Activated CD8-positive, alpha-beta memory T cell treated with anti-CD3 and anti-CD28 coated beads, Interleukin-2, amount 10 ng/mL, durations not matched to agents 7 days and 5 days (primary cell): ENCODE measurements at regions not wholly inside any gene's neighbourhood (a gene's known extent, or its start where the extent isn't known, plus 50 kb on each side); places are given as distances from the start of the nearest gene placed in this dataset.

ENCODE experiments used
- ATAC-seq: fragments of 150-1000 bp; cut with Tn5 transposase; one replicate; pipeline ENCODE4 v1.10.0; 2021; ENCODE audit warnings: moderate library complexity
- CTCF ChIA-PET: fragments of 350-600 bp; sonication (Branson Sonifier 250); formaldehyde crosslinking; loops from one replicate; lab custom pipeline; 2021; ENCODE audit warnings: antibody characterized with exemption; lab: Charles Lee
- DNase-seq: peaks from one replicate; pipeline ENCODE4 v3.0.0-alpha.2; 2020
- H3K27ac Mint-ChIP-seq: one replicate; pipeline ENCODE4 v1.8.0; 2021; ENCODE audit warnings: mild to moderate bottlenecking, mixed read lengths
- H3K27me3 Mint-ChIP-seq: one replicate; pipeline ENCODE4 v1.8.0; 2021; ENCODE audit warnings: mixed read lengths
- H3K36me3 Mint-ChIP-seq: one replicate; pipeline ENCODE4 v1.8.0; 2021; ENCODE audit warnings: mild to moderate bottlenecking, mixed read lengths
- H3K4me1 Mint-ChIP-seq: one replicate; pipeline ENCODE4 v1.8.0; 2021; ENCODE audit warnings: mixed read lengths
- H3K4me3 Mint-ChIP-seq: one replicate; pipeline ENCODE4 v1.8.0; 2021; ENCODE audit warnings: mild to moderate bottlenecking, moderate library complexity, mixed read lengths
- H3K9me3 Mint-ChIP-seq: one replicate; pipeline ENCODE4 v1.8.0; 2022; ENCODE audit warnings: low read depth, mixed read lengths

- DNase-seq, result no peak
- Mint-ChIP-seq H3K9me3 (peaks cover 4% of the 10 kb centered on the region), H3K4me3 (no peak overlapping the region), H3K4me1 (peaks cover 11% of the 10 kb centered on the region), H3K36me3 (peaks cover 3% of the 10 kb centered on the region), H3K27me3 (peaks cover 27% of the 10 kb centered on the region), H3K27ac (no peak overlapping the region)
- CTCF ChIA-PET, result no interaction called here
- no peak for ATAC-seq
Measured at GRCh38 chr15:70573121-70573850, 190.1 kb downstream of the UACA start.

DNA sequence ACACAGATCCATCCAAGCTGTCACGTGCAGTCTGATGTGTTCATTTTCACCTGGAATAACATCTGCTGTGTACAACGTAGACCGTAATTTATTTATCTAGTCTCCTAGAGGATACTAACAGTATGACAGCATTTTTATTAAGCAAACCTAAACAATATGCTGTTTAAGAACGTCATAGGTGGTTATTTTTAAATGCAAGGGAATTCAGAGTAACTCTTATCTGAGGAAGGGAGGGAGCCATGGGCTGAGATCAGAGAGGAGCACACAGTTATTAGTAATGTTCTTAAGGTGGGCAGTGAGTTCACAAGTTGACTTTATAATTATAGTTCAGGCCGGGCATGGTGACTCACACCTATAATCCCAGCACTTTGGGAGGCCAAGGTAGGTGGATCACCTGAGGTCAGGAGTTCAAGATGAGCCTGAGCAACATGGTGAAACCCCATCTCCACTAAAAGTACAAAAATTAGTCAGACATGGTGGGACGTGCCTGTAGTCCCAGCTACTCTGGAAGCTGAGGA, 193.6 kb downstream of the UACA start:
- ATAC-seq (no peak), DNase-seq (no peak)
- Mint-ChIP-seq H3K27ac (no peak overlapping the region), H3K36me3 (peaks cover 3% of the 10 kb centered on the region), H3K27me3 (peaks cover 27% of the 10 kb centered on the region), H3K4me1 (peaks cover 6% of the 10 kb centered on the region), H3K9me3 (peaks cover 4% of the 10 kb centered on the region), H3K4me3 (no peak overlapping the region)
- CTCF ChIA-PET, result interaction anchor here (1.0 to 2.5 kb wide), 3 partner anchors 67 to 153 kb away, joined by 3 to 12 read pairs (median 4); no protein-coding TSS in a partner anchor

DNA sequence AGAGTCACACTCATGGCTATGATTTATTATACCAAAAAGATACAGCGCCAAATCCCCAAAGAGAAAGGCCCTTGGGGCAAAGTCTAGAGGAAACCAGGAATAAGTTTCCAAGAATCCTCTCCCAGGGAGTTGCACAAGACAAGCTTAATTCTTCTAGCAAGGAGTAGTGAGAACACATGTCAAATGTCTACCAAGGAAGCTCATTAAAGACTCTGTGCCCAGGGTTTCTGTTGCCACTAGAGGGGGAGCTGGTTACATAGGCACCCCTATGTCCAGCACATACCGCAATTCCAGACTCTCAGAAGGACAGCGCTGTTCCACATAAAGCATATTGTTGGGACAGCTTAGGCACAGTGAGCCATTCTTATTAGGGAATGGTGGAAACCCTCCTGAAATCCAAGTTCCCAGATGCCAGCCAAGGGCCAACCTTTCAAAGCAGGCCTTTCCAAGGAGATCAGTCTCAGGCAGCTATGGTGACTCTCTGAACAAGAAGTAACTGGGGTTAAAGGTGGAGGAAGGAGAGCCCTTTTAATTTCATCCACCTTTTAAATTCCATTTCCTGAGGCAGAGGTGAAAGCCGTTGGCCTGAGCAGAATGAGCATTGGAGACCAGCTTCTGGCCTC, 194.2 kb downstream of the UACA start:
- ATAC-seq (no peak), DNase-seq (no peak)
- Mint-ChIP-seq H3K36me3 (no peaks in the 10 kb centered on the region), H3K9me3 (peaks cover 3% of the 10 kb centered on the region), H3K27ac (no peak overlapping the region), H3K27me3 (peaks cover 26% of the 10 kb centered on the region), H3K4me1 (peaks cover 6% of the 10 kb centered on the region), H3K4me3 (no peak overlapping the region)
- CTCF ChIA-PET, result interaction anchor here (0.9 to 2.5 kb wide), 5 partner anchors 10 to 153 kb away, joined by 3 to 12 read pairs (median 4); no protein-coding TSS in a partner anchor

- peaks cover 22% of the 10 kb centered on the region for H3K27me3 Mint-ChIP-seq
- H3K36me3 Mint-ChIP-seq, result no peaks in the 10 kb centered on the region
- CTCF ChIA-PET, result interaction anchor here (0.5 kb wide), 1 partner anchor 1535 kb away, joined by 4 read pairs; no protein-coding TSS in a partner anchor
Measured at GRCh38 chr15:70566989-70567388, 196.4 kb downstream of the UACA start.

DNA sequence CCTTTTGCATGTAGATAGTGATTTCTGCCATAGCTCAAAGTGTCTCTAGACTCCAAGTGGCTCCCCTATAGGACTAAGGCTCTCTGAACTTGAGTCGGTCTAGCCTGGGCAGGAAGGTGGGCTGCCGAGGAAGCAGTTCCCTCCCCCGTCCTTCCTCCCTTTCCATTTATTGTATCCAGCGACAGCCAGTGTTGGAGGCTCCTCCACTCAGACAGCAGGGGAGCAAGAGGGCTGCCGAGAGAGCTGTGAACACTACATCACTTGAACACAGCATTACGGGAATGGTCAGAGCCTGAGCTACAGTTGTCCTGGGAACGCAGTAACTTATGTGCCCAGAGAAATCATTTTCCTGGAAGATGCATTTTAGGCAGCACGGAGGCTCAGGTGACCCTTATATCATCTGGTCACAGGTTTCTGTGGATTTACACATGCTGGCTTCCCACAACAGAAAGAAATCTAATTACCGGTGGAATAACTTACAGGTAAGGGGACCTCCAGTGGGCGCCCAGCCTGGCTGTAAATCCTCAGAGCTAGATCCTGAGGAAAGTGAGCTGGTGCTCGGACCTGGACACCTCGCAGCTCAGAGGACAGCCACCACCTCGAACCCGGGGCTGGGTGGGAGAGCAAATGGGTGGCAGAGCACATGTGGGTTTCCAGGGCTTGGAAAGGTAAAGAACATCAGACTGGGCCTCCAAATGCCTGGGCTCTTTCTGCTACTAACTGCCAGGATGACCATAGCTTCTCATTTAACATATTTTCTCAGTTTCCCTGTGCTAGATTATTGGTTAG, 197.1 kb downstream of the UACA start:
- Mint-ChIP-seq H3K4me1 (peaks cover 6% of the 10 kb centered on the region), H3K9me3 (no peaks in the 10 kb centered on the region), H3K4me3 (no peak overlapping the region), H3K36me3 (no peaks in the 10 kb centered on the region), H3K27me3 (peaks cover 30% of the 10 kb centered on the region), H3K27ac (no peak overlapping the region)
- CTCF ChIA-PET, result no interaction called here
- ATAC-seq, result no peak
- DNase-seq, result peak; percentile 14

More at GRCh38 chr15:70566989-70567388, 196.4 kb downstream of the UACA start:
- Mint-ChIP-seq H3K4me3 (no peak overlapping the region), H3K9me3 (no peaks in the 10 kb centered on the region), H3K27ac (no peak overlapping the region), H3K4me1 (peaks cover 6% of the 10 kb centered on the region)
- peak; percentile 33 for DNase-seq
- ATAC-seq, result no peak

DNA sequence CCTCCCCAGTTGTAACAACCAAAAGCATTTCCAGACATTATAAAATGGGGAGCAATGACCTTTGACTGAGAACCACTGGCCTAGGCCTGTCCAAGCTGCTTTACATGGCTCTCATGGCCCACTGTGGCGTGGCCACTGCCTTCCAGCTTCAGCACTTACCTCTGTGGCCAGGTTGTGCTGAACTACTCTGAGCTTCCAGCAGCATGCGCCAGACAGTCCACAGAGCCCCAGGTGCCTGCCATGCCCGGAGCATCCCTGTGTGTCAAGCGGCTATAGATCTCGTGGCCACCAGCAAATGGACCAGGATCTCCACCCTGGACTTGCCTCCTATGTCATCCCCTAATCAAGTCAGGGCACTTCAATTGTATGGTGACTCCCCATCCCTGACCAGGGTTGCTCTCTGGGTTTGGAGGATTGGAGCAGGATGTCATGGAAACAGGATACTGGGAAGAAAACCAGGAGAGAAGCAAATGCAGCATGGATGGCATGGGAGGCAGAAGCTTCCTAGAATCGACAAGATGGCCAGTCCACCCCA, 199.7 kb downstream of the UACA start:
- no peaks in the 10 kb centered on the region for H3K9me3 Mint-ChIP-seq
- no peak overlapping the region for H3K4me3 Mint-ChIP-seq
- DNase-seq (no peak), ATAC-seq (no peak)
- H3K36me3 Mint-ChIP-seq, result no peaks in the 10 kb centered on the region
- H3K27me3 Mint-ChIP-seq, result peaks cover 34% of the 10 kb centered on the region
- CTCF ChIA-PET, result no interaction called here
- no peak overlapping the region for H3K27ac Mint-ChIP-seq
- no peaks in the 10 kb centered on the region for H3K4me1 Mint-ChIP-seq

DNA sequence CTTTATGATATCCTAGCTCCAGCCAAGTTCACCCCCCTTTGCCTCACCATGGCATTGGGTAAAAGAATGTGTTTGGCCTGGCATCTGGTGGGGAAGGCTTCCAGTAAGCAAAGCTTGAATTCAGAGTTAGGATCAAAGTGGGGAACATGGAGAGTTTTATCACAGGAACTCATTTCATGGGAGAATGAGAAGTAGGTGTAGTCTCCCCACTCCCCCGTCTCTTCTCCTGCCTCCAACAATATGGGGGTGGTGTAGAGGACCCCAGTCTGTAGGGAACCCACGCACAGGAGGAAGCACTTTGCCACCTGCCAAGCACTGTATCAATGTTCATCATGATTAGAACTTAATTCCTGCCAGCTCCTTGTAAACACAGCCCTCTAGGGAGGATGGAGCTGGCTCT, 200.5 kb downstream of the UACA start:
- H3K4me3 Mint-ChIP-seq, result no peak overlapping the region
- no peaks in the 10 kb centered on the region for H3K36me3 Mint-ChIP-seq
- no peaks in the 10 kb centered on the region for H3K9me3 Mint-ChIP-seq

GRCh38 chr15:70561885-70562284, 201.5 kb downstream of the UACA start:
- DNase-seq (no peak), ATAC-seq (no peak)
- CTCF ChIA-PET, result no interaction called here
- no peak overlapping the region for H3K4me3 Mint-ChIP-seq
- no peaks in the 10 kb centered on the region for H3K4me1 Mint-ChIP-seq
- no peak overlapping the region for H3K27ac Mint-ChIP-seq
- no peaks in the 10 kb centered on the region for H3K9me3 Mint-ChIP-seq
- H3K27me3 Mint-ChIP-seq, result peaks cover 31% of the 10 kb centered on the region
- H3K36me3 Mint-ChIP-seq, result no peaks in the 10 kb centered on the region

More for the DNA sequence above, 200.5 kb downstream of the UACA start:
- CTCF ChIA-PET, result no interaction called here
- Mint-ChIP-seq H3K27me3 (peaks cover 34% of the 10 kb centered on the region), H3K27ac (no peak overlapping the region), H3K4me1 (no peaks in the 10 kb centered on the region)
- ATAC-seq (no peak), DNase-seq (no peak)

- CTCF ChIA-PET, result no interaction called here
- no peaks in the 10 kb centered on the region for H3K36me3 Mint-ChIP-seq
- peaks cover 28% of the 10 kb centered on the region for H3K27me3 Mint-ChIP-seq
- ATAC-seq, result no peak
- H3K9me3 Mint-ChIP-seq, result no peaks in the 10 kb centered on the region
- H3K27ac Mint-ChIP-seq, result no peak overlapping the region
- DNase-seq, result no peak
- no peak overlapping the region for H3K4me3 Mint-ChIP-seq
- H3K4me1 Mint-ChIP-seq, result no peaks in the 10 kb centered on the region
Measured at GRCh38 chr15:70560617-70561328, 202.6 kb downstream of the UACA start.

DNA sequence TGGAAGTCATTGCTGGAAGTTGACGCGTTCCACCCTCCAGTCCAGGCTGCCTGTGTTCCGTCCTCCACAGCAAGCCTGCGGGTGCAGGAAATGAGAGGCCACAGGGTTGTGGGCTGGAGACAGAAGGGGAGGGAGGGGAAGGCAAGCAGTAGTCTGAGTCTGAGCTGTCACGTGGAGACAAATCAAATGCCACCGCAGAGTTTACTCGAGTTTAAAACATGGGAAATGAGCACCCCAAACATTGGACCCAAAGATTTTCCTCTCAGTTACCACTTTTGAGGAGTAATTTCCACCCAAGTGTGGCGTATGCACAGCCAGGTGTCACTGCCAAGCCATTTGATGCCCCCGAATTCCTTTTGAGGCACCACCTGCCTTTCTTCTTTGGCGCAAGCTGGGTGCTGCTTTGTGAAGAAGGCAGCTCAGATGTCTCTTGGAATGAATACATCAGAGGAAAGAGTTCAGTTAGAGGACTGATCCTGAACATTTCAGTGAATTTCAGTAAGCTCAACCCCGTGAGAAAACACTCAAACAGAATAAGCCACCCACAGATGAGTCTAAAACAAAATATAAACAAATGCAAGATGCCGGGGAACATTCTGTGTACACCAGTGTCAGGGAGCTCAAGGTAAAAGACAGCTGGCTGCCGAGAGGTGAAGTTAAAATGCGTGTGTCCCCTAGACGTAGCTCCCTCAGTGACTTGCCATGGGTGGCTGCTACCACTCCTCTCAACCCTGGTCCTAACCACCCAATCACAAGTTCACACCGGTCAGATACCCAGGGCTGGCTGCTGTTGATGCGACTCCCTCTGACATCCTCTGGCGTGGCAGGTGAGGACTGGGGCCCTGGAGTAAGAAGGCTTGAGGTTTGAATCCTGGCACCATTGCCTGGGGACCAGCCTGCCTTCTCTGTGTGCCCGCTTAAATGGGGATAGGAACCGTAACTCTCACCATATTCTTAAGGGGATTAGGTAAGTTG, 203.8 kb downstream of the UACA start:
- DNase-seq (peak; percentile 88), ATAC-seq (peak; percentile 91)
- Mint-ChIP-seq H3K4me3 (no peak overlapping the region), H3K4me1 (no peaks in the 10 kb centered on the region), H3K27ac (no peak overlapping the region), H3K36me3 (no peaks in the 10 kb centered on the region), H3K9me3 (no peaks in the 10 kb centered on the region), H3K27me3 (peaks cover 25% of the 10 kb centered on the region)
- CTCF ChIA-PET, result interaction anchor here (1.1 to 1.3 kb wide), 3 partner anchors 9 to 32 kb away, joined by 4 to 5 read pairs (median 4); no protein-coding TSS in a partner anchor

- ATAC-seq, result peak; percentile 43
- Mint-ChIP-seq H3K4me3 (no peak overlapping the region), H3K9me3 (no peaks in the 10 kb centered on the region), H3K27ac (no peak overlapping the region), H3K4me1 (no peaks in the 10 kb centered on the region), H3K27me3 (peaks cover 23% of the 10 kb centered on the region), H3K36me3 (no peaks in the 10 kb centered on the region)
- no peak for DNase-seq
- CTCF ChIA-PET, result interaction anchor here (1.3 kb wide), 2 partner anchors 10 to 24 kb away, joined by 4 to 5 read pairs; no protein-coding TSS in a partner anchor
Measured at GRCh38 chr15:70558406-70559264, 204.7 kb downstream of the UACA start.
